ENCODE measurements at regions not wholly inside any gene's neighbourhood (a gene's known extent, or its start where the extent isn't known, plus 50 kb on each side); places are given as distances from the start of the nearest gene placed in this dataset.

- no peaks in the 10 kb centered on the region for H3K36me3 ChIP-seq (ENCODE audit: control insufficient read depth, insufficient read depth, low read length)
- Mint-ChIP-seq H3K27me3 (ENCODE audit: low read depth in 2 of 2) (peaks cover 17 to 18% of the 10 kb centered on the region in 2 donors), H3K36me3 (no peaks in the 10 kb centered on the region), H3K4me3 (no peak overlapping the region), H3K27ac (no peak overlapping the region), H3K9me3 (peaks cover 0 to 2% of the 10 kb centered on the region in 2 donors), H3K4me1 (no peaks in the 10 kb centered on the region)
- intact Hi-C loops (cut with micrococcal nuclease), result no loop called here
- H3K27me3 ChIP-seq (ENCODE audit: control insufficient read depth, insufficient read depth, low read length), result no peaks in the 10 kb centered on the region
- TF ChIP-seq CTCF (IDR thresholded peaks at IDR 0.05), result no peak
- no peaks in the 10 kb centered on the region for H3K9me3 ChIP-seq (ENCODE audit: control insufficient read depth, insufficient read depth, low read length)
- ATAC-seq (no peak), DNase-seq (no peak)
- H3K4me3 ChIP-seq (ENCODE audit: low read length), result no peak overlapping the region
- H3K4me1 ChIP-seq (ENCODE audit: control insufficient read depth, insufficient read depth, low read length), result no peaks in the 10 kb centered on the region
- H3K27ac ChIP-seq (ENCODE audit: low read length), result no peak overlapping the region
- 89% methylated on average over 14 of the region's 14 CpGs for WGBS (ENCODE audit: insufficient coverage)
Observed at GRCh38 chrX:39397561-39398199, 596.4 kb downstream of the MID1IP1 start.

- peaks cover 11 to 13% of the 10 kb centered on the region in 2 donors for H3K27me3 Mint-ChIP-seq (ENCODE audit: low read depth in 2 of 2)
- 88% methylated on average over 8 of the region's 8 CpGs for WGBS (ENCODE audit: insufficient coverage)
- no peaks in the 10 kb centered on the region for H3K36me3 ChIP-seq (ENCODE audit: control insufficient read depth, insufficient read depth, low read length)
- no peak overlapping the region for H3K4me3 Mint-ChIP-seq
- H3K9me3 Mint-ChIP-seq, result peaks cover 0 to 2% of the 10 kb centered on the region in 2 donors
- DNase-seq (no peak), ATAC-seq (no peak)
- no peak overlapping the region for H3K4me3 ChIP-seq (ENCODE audit: low read length)
- no peak overlapping the region for H3K27ac Mint-ChIP-seq
- H3K36me3 Mint-ChIP-seq, result no peaks in the 10 kb centered on the region
- intact Hi-C loops (cut with micrococcal nuclease), result no loop called here
- no peak overlapping the region for H3K27ac ChIP-seq (ENCODE audit: low read length)
- no peaks in the 10 kb centered on the region for H3K4me1 Mint-ChIP-seq
- no peaks in the 10 kb centered on the region for H3K9me3 ChIP-seq (ENCODE audit: control insufficient read depth, insufficient read depth, low read length)
- no peaks in the 10 kb centered on the region for H3K4me1 ChIP-seq (ENCODE audit: control insufficient read depth, insufficient read depth, low read length)
- no peaks in the 10 kb centered on the region for H3K27me3 ChIP-seq (ENCODE audit: control insufficient read depth, insufficient read depth, low read length)
- no peak for TF ChIP-seq CTCF (IDR thresholded peaks at IDR 0.05)
Observed at GRCh38 chrX:39398215-39398962, 597.1 kb downstream of the MID1IP1 start.

GRCh38 chrX:39398963-39399261, 597.7 kb downstream of the MID1IP1 start:
- WGBS (ENCODE audit: insufficient coverage), result 100% methylated on average over 1 of the region's 2 CpGs
- Mint-ChIP-seq H3K9me3 (peaks cover 0 to 2% of the 10 kb centered on the region in 2 donors), H3K27me3 (ENCODE audit: low read depth in 2 of 2) (peaks cover 6 to 13% of the 10 kb centered on the region in 2 donors), H3K4me1 (no peaks in the 10 kb centered on the region), H3K4me3 (no peak overlapping the region), H3K36me3 (no peaks in the 10 kb centered on the region), H3K27ac (no peak overlapping the region)
- Histone ChIP-seq H3K27me3 (ENCODE audit: control insufficient read depth, insufficient read depth, low read length) (no peaks in the 10 kb centered on the region), H3K4me1 (ENCODE audit: control insufficient read depth, insufficient read depth, low read length) (no peaks in the 10 kb centered on the region), H3K9me3 (ENCODE audit: control insufficient read depth, insufficient read depth, low read length) (no peaks in the 10 kb centered on the region), H3K36me3 (ENCODE audit: control insufficient read depth, insufficient read depth, low read length) (no peaks in the 10 kb centered on the region), H3K27ac (ENCODE audit: low read length) (no peak overlapping the region), H3K4me3 (ENCODE audit: low read length) (no peak overlapping the region)
- no peak for DNase-seq
- ATAC-seq, result no peak
- TF ChIP-seq CTCF (IDR thresholded peaks at IDR 0.05), result no peak
- intact Hi-C loops (cut with micrococcal nuclease), result no loop called here

Measured in natural killer cell (primary cell).